HG03139 (cell line): ENCODE measurements at regions not wholly inside any gene's neighbourhood (a gene's known extent, or its start where the extent isn't known, plus 50 kb on each side); places are given as distances from the start of the nearest gene placed in this dataset.
"Not testable (repeated sequence)": the region's sequence is repeated elsewhere in the genome, so short reads cannot be mapped to it uniquely, and the experiment has no call there.

ENCODE experiments used
- ATAC-seq: cut with Tn5 transposase; IDR thresholded peaks from one replicate; pipeline ENCODE4 v1.9.1; 2021; ENCODE audit not compliant: unreplicated experiment

GRCh38 chrX:40883021-40883619 is 147.8 kb upstream of the MED14 start:
- no peak for ATAC-seq

GRCh38 chrX:40885989-40886388 is 150.6 kb upstream of the MED14 start:
- no peak for ATAC-seq

- ATAC-seq: no peak
Measured at GRCh38 chrX:40887476-40887875, 152.1 kb upstream of the MED14 start.

GRCh38 chrX:40891798-40892197 is 156.5 kb upstream of the MED14 start:
- ATAC-seq: no peak

GRCh38 chrX:40893251-40893910 is 158.0 kb upstream of the MED14 start:
- no peak for ATAC-seq

- ATAC-seq: no peak
Measured at GRCh38 chrX:40895246-40895645, 159.9 kb upstream of the MED14 start.

GRCh38 chrX:40897718-40898270 is 162.5 kb upstream of the MED14 start:
- ATAC-seq: no peak

- not testable (repeated sequence) for ATAC-seq
Measured at GRCh38 chrX:40904739-40905138, 169.4 kb upstream of the MED14 start.

- no peak for ATAC-seq
Measured at GRCh38 chrX:40908026-40908425, 172.7 kb upstream of the MED14 start.

- no peak for ATAC-seq
Measured at GRCh38 chrX:40908857-40909475, 173.6 kb upstream of the MED14 start.

GRCh38 chrX:40912166-40912565 is 173.1 kb upstream of the USP9X start:
- no peak for ATAC-seq

- no peak for ATAC-seq
Measured at GRCh38 chrX:40912576-40912975, 172.7 kb upstream of the USP9X start.

GRCh38 chrX:40920351-40920750 is 164.9 kb upstream of the USP9X start:
- ATAC-seq: no peak

- ATAC-seq: no peak
Measured at GRCh38 chrX:40922307-40922706, 162.9 kb upstream of the USP9X start.

- not testable (repeated sequence) for ATAC-seq
Measured at GRCh38 chrX:40926739-40927427, 158.4 kb upstream of the USP9X start.

- no peak for ATAC-seq
Measured at GRCh38 chrX:40928076-40928475, 157.2 kb upstream of the USP9X start.

GRCh38 chrX:40931921-40932320 is 153.3 kb upstream of the USP9X start:
- ATAC-seq: no peak

GRCh38 chrX:40933132-40933705 is 152.0 kb upstream of the USP9X start:
- ATAC-seq: no peak

GRCh38 chrX:40933706-40934425 is 151.4 kb upstream of the USP9X start:
- ATAC-seq: no peak

- ATAC-seq: no peak
Measured at GRCh38 chrX:40936827-40937226, 148.4 kb upstream of the USP9X start.

GRCh38 chrX:40938423-40938822 is 146.8 kb upstream of the USP9X start:
- ATAC-seq: no peak
